Mesothelial cell of epicardium (in vitro differentiated cells): ENCODE measurements at regions not wholly inside any gene's neighbourhood (a gene's known extent, or its start where the extent isn't known, plus 50 kb on each side); places are given as distances from the start of the nearest gene placed in this dataset.

Source experiments
- DNase-seq, 2 experiments: peaks; one replicate each; pipeline ENCODE4 v3.0.0; 2021; ENCODE audit warnings: low spot score in 2 of 2; ENCODE audit not compliant: unreplicated experiment in 2 of 2
- H3K27ac Mint-ChIP-seq: 2 replicates; pipeline ENCODE4 v1.8.0; 2021; ENCODE audit warnings: mixed read lengths
- H3K27me3 Mint-ChIP-seq: 2 replicates; pipeline ENCODE4 v1.8.0; 2021; ENCODE audit warnings: low read depth, mixed read lengths
- H3K36me3 Mint-ChIP-seq: 2 replicates; pipeline ENCODE4 v1.8.0; 2021; ENCODE audit warnings: mixed read lengths
- H3K4me1 Mint-ChIP-seq: 2 replicates; pipeline ENCODE4 v1.8.0; 2021; ENCODE audit warnings: mixed read lengths
- H3K4me3 Mint-ChIP-seq: 2 replicates; pipeline ENCODE4 v1.8.0; 2021; ENCODE audit warnings: mild to moderate bottlenecking, moderate library complexity, mixed read lengths
- H3K9me3 Mint-ChIP-seq: 2 replicates; pipeline ENCODE4 v1.8.0; 2021; ENCODE audit warnings: mixed read lengths
- CTCF ChIP-seq: fragments of 200-600 bp; sonication (generic); IDR thresholded peaks from one replicate; pipeline ENCODE4 v1.5.0; 2021; ENCODE audit warnings: antibody characterized with exemption; ENCODE audit not compliant: unreplicated experiment

- Mint-ChIP-seq H3K4me1 (peaks cover 18% of the 10 kb centered on the region), H3K27ac (no peak overlapping the region), H3K36me3 (no peaks in the 10 kb centered on the region), H3K9me3 (no peaks in the 10 kb centered on the region), H3K27me3 (peaks cover 97% of the 10 kb centered on the region), H3K4me3 (no peak overlapping the region)
- no peak for TF ChIP-seq CTCF
- no peak for DNase-seq
Measured at GRCh38 chr1:90838720-90839119, 121.6 kb upstream of the BARHL2 start.

GRCh38 chr1:90837420-90837819 lies 120.3 kb upstream of the BARHL2 start:
- Mint-ChIP-seq H3K27ac (no peak overlapping the region), H3K36me3 (no peaks in the 10 kb centered on the region), H3K4me3 (no peak overlapping the region), H3K9me3 (no peaks in the 10 kb centered on the region), H3K27me3 (peaks cover 97% of the 10 kb centered on the region), H3K4me1 (peaks cover 18% of the 10 kb centered on the region)
- no peak for DNase-seq
- no peak for TF ChIP-seq CTCF

GRCh38 chr1:90836345-90836679 lies 119.2 kb upstream of the BARHL2 start:
- peaks cover 97% of the 10 kb centered on the region for H3K27me3 Mint-ChIP-seq
- peaks cover 18% of the 10 kb centered on the region for H3K4me1 Mint-ChIP-seq
- H3K36me3 Mint-ChIP-seq = no peaks in the 10 kb centered on the region
- no peak overlapping the region for H3K4me3 Mint-ChIP-seq
- no peak for DNase-seq
- H3K27ac Mint-ChIP-seq = no peak overlapping the region
- H3K9me3 Mint-ChIP-seq = no peaks in the 10 kb centered on the region
- no peak for TF ChIP-seq CTCF

GRCh38 chr1:90835661-90836344 lies 118.7 kb upstream of the BARHL2 start:
- DNase-seq = peak in 1 of 2 experiments; percentile 40
- H3K4me3 Mint-ChIP-seq = peak overlapping the region; percentile 22

GRCh38 chr1:90834886-90835660 lies 118.0 kb upstream of the BARHL2 start:
- H3K4me3 Mint-ChIP-seq = peak overlapping the region; percentile 22

More at GRCh38 chr1:90835661-90836344, 118.7 kb upstream of the BARHL2 start:
- Mint-ChIP-seq H3K36me3 (no peaks in the 10 kb centered on the region), H3K4me1 (peaks cover 16% of the 10 kb centered on the region), H3K9me3 (no peaks in the 10 kb centered on the region), H3K27ac (no peak overlapping the region), H3K27me3 (peaks cover 97% of the 10 kb centered on the region)
- TF ChIP-seq CTCF = no peak

More at GRCh38 chr1:90834886-90835660, 118.0 kb upstream of the BARHL2 start:
- H3K9me3 Mint-ChIP-seq = no peaks in the 10 kb centered on the region
- DNase-seq = peak in 1 of 2 experiments; percentile 42
- peaks cover 97% of the 10 kb centered on the region for H3K27me3 Mint-ChIP-seq
- no peak overlapping the region for H3K27ac Mint-ChIP-seq
- H3K4me1 Mint-ChIP-seq = peaks cover 16% of the 10 kb centered on the region
- H3K36me3 Mint-ChIP-seq = no peaks in the 10 kb centered on the region
- no peak for TF ChIP-seq CTCF
